Globus pallidus (tissue), 1 donor: ENCODE measurements at regions not wholly inside any gene's neighbourhood (a gene's known extent, or its start where the extent isn't known, plus 50 kb on each side); places are given as distances from the start of the nearest gene placed in this dataset.
"Not testable (repeated sequence)": the region's sequence is repeated elsewhere in the genome, so short reads cannot be mapped to it uniquely, and the experiment has no call there.

Source experiments
- DNase-seq: peaks from one replicate; pipeline ENCODE4 v3.0.0-alpha.2; 2015; ENCODE audit warnings: low spot score

DNA sequence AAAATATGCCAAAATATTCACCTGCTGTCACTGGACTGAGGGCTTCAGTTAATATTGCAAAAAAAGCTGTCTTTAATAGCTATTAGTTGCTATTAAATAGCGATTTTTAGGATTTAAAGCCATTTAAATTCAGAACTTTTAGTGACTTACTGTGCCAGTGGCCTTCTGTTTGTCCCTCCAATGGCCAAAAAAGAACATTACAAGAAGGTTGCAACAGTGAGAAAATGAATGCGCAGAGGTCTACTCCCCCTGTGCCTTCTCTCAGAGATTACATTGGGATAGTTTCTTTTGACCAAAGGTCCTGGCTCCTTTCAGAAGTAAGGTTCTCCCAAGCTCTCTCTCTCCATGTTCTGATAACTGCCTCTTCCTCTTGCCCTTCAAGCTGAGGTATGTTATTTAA lies 930.3 kb upstream of the ARRDC3 start:
- DNase-seq = no peak

DNA sequence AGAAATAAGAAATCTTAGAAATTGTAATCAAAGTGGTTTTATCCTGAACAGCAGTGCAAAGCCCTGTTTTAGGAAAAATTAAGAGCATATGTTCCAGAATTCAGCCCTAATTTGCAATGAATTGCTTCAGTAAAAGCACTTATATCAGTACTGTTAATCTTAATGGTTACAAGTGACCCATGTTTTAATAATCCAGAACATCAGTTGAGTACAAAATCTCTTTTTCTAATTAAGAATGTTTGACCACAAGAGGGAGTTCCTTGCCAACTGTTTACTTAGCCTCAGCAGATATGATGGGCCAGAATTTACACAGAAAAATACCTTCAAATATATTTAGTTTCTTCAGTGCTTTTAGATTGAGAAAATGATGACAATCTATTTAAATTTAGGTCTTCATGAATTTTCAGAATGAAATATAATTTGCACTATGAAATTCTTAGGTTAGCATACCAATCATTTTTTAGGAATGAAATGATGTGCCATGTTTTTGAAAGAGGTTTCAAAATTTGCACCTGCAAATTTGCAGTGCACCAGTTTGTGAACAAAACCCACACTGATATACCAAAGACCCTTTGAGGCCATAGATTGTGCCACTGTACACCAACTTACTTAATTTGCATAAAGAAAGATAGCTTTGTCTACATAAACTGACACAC lies 926.3 kb upstream of the ARRDC3 start:
- peak; percentile 16 for DNase-seq

DNA sequence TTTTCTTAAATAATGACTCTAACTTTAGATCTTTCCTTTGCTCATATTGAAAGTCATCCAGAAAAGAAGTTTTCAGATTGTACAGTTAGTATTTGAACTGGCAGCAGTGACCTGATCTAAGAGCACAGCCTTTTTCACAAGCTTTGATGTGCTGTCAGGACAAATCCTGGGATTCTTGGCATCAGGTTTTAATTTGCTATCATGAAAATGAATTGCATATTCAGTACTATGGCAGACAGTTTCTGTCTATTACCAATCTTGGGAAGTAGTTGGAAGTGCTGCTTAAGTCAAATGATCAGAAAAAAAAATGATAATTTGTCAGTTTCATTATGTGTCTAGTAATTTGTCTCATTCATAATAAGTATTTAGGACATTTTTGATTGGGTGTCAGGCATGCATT lies 925.6 kb upstream of the ARRDC3 start:
- no peak for DNase-seq

DNA sequence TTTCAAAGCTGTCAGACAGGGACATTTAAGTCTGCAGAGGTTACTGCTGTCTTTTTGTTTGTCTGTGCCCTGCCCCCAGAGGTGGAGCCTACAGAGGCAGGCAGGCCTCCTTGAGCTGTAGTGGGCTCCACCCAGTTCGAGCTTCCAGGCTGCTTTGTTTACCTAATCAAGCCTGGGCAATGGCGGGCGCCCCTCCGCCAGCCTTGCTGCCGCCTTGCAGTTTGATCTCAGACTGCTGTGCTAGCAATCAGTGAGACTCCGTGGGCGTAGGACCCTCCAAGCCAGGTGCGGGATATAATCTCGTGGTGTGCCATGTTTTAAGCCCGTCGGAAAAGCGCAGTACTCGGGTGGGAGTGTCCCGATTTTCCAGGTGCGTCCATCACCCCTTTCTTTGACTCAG lies 919.2 kb upstream of the ARRDC3 start:
- not testable (repeated sequence) for DNase-seq

DNA sequence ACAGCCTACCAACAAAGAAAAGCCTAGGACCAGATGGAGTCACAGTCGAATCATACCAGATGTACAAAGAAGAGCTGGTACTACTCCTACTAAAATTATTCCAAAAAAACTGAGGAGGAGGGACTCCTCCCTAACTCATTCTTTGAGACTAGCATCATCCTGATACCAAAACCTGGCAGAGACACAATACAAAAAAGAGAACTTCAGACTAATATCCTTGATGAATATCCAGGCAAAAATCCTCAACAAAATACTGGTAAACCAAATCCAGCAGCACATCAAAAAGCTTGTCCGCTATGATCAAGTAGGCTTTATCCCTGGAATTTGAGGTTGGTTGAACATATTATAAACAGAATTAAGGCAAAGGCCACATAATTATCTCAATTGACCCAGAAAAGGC lies 900.4 kb upstream of the ARRDC3 start:
- no peak for DNase-seq

DNA sequence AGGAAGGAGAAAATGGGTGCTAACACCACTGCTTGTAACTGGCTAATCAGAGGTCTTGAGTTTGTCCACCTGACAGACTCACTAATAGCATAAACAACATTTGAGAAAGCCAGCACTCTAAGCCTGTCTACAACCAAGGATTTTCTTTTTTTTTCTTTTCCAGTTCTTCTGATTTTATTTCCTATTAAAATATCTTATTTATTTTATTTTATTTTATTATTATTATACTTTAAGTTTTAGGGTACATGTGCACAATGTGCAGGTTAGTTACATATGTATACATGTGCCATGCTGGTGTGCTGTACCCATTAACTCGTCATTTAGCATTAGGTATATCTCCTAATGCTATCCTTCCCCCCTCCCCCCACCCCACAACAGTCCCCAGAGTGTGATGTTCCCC lies 888.6 kb upstream of the ARRDC3 start:
- DNase-seq = not testable (repeated sequence)

DNA sequence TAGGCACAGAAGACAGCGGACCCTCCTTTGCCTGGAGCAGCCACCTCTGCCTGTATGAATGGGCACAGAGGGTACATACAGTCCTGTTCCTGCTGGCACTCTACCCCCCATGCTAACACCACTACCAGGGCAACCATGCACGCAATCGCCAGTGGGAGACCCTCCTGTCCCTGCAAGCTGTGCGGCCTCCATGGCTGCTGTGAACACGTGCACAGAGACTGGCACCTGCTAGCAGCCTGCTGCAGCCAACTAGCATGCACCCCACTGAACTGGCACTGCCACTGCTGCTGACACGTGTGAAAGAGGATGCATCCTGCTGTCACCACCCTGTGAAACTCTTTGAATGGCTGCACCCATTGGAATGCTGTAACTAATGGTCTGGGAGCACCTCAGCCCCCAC lies 885.2 kb upstream of the ARRDC3 start:
- DNase-seq = no peak

DNA sequence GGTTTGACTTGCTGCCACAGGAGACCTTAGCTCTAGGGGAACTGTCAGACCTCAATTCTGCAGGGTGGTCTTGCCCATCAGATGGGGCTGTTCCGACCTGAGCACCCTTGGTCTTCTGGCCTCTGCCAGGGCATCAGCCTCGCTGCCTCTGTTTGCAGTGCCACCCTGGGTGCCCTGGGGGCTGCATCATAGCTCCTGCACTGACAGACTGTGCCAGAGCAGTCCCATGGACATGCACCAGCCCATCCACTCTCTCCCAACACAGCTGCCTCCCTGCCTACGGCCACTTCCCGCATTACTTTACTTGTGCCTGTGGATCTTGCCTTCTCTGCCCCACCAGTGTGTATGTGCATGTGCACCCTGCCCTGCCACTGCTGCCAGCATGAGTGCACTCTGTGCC lies 884.7 kb upstream of the ARRDC3 start:
- DNase-seq = no peak

DNA sequence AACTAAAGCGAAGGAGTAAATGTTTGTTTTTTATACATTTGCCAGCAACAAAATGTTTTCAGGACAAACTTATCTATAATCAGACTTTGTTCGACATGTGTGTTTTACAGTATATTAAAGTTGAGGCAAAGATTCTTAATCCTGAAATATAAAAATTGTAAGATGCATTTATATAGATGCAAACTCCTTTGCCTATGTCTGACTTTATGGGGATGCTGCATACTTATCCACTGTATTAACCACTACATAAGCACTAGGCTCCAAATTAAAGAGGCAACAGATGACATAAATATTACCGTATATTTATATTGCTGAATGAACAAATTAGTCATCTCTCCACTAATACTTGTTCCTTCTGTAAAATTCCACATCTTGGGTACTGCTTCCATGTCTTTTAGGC lies 882.7 kb upstream of the ARRDC3 start:
- DNase-seq = no peak

DNA sequence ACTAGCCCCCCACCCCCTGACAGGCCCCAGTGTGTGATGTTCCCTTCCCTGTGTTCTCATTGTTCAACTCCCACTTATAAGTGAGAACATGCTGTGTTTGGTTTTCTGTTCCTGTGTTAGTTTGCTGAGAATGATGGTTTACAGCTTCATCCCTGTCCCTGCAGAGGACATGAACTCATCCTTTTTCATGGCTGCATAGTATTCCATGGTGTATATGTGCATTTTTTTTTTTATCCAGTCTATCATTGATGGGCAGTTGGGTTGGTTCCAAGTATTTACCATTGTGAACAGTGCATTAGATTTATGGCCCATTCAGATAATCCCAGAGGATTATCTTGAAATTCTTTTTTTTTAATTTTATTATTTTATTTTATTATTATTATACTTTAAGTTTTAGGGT lies 872.5 kb upstream of the ARRDC3 start:
- not testable (repeated sequence) for DNase-seq

DNA sequence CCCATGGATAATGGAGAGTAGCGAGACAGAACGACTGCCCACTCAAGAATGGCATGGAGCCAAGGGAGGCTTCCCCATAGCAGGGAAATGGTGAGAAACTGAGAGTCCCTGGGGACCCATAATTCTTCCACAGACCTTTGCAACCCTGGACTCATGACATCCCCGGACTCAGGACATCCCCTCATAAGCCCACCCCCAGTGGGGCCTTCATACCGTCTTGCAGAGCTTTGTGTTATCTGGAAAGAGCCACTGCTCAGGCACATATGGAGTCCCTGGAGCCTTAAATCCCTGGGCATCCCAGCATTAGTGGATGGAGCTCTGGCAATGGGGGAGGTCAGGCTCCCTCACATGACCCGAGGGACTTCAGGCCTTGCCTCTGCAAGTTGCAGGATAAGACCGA lies 865.4 kb upstream of the ARRDC3 start:
- DNase-seq = no peak

DNA sequence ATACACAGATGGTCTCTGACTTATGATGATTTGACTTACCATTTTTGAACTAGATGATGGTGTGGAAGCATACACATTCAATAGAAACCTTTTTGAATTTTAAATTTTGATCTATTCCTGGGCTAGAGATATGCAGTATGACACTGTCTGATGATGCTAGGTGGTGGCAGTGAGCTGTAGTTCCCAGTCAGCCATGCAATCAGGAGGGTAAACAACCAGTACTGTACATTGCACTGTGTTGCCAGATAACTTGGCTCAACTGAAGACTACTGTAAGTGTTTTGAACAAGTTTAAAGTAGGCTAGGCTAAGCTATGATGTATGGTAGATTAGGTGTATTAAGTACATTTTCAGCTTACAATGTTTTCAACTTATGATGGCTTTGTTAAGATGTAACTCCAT lies 859.1 kb upstream of the ARRDC3 start:
- no peak for DNase-seq

DNA sequence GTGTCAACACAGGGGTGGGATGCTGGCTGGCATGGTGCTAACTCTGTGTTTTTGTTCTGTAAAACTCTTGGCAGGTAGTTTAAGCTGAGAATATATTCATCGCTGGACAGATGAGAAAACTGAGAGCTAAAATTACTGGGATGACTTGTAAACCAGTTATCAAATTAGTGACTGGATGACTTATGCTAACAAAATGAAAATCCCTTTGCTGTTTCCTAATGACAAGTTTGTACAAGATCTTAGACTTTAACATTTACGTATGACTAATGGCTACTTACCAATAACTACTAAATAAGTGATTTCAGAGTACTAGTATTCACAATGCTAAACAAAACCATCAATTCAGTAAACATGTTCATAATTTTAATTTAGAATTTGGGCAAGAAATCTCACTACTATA lies 854.8 kb upstream of the ARRDC3 start:
- no peak for DNase-seq

DNA sequence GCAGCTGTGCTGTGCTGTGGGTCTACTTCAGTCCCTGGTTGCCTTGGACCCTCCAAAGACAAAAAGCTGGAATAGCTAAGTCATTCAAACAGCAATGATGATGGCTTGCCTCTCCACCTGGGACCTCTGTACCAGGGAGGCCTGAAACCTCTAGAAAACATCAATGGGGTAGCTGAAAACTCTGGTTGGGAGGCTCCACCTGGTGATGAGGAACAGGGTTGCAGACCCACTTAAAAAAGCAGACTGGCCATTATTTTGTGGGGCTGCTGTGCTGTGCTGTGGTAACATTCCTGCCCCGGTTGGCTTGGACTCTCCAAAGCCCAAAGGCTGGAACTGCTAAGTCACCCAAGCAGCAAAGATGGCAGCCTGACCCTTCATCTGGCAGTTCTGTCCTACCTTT lies 839.3 kb upstream of the ARRDC3 start:
- DNase-seq = no peak

DNA sequence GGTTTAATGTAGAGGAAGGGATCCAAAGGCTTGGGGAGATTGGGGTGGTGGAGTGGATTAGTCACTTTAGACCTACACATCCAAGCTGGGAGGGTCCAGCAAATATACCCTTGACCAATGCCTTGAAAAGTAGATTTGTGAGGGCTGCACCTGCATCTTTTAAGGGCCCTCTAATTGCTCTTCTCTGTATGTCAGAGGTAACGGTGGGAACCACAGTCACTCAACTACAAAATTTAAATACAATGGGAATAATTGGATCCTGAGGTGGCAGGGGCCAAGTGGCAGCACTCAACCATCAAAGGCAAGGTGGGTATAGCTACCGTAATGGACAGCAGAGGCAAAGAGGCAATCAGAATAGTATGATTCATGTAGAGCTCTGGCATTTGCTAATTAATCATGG lies 833.7 kb upstream of the ARRDC3 start:
- DNase-seq = not testable (repeated sequence)

DNA sequence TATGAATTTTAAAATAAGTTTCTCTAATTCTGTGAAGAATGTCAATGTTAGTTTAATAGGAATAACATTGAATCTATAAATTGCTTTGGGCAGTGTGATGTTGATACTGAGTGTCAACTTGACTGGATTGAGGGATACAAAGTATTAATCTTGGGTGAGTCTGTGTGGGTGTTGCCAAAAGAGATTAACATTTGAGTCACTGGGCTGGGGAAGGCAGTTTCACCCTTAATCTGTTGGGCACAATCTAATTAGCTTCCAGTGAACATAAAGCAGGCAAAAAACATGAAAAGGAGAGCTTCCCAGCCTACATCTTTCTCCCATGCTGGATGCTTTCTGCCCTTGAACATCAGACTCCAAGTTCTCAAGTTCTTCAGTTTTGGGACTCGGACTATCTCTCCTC lies 832.0 kb upstream of the ARRDC3 start:
- DNase-seq = no peak

DNA sequence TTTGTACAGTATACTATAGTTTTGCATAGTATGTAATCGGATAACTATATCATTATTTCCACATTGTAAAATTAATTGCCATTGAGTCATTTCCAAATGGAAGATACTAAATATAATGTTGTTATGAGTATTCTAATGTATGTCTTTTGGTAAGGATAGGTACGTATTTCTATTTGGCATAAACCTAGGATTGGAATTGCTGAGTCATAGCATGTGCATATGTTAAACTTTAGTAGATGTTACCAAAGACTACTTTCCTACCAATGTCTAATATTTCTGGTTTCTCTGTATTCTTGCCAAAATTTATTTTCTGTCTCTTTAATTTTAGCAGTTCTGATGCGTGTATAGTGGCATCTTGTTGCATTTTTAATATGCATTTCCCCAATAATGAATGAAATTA lies 825.1 kb upstream of the ARRDC3 start:
- DNase-seq = no peak

DNA sequence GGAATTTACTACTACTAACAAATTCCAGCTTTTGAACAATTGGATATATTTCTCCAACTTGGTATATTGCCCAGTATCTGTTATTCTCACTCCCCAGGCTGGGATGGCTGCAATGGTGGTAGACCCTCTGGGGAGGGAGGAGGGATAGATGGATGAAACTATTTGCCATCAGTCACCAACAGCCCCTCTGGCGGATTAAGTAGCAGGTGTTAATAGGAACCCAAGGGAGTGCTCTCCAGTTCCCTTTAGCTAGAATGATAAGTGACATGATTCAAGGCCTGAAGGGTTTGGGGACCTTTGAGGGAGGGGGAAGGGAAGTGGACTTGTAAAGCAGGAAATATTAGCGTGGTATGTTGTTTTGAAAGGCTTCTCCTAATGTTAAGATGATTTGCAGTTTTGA lies 824.0 kb upstream of the ARRDC3 start:
- no peak for DNase-seq

DNA sequence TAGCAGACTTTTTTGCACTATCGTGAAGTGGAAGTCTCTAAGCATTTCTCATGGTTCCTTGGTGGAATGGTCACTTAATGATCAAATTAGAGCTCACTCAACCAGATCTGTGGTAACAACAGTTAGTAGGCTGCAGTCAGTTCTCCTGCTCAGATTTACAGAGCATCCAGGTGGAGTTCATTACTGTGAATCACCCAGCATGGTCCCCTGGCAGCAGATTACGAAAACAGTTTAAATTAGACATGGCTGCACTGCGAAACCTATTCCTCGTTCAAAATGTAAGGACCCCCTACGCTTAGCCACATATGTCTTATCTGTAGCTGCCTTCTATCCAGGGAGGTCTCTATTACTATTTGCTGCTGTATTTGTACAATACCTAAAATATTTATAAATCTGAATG lies 823.6 kb upstream of the ARRDC3 start:
- no peak for DNase-seq

DNA sequence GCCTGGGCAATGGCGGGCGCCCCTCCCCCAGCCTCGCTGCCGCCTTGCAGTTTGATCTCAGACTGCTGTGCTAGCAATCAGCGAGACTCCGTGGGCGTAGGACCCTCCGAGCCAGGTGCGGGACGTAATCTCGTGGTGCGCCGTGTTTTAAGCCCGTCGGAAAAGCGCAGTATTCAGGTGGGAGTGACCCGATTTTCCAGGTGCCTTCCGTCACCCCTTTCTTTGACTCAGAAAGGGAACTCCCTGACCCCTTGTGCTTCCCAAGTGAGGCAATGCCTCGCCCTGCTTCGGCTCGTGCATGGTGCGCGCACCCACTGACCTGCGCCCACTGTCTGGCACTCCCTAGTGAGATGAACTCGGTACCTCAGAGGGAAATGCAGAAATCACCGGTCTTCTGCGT lies 815.9 kb upstream of the ARRDC3 start:
- not testable (repeated sequence) for DNase-seq

DNA sequence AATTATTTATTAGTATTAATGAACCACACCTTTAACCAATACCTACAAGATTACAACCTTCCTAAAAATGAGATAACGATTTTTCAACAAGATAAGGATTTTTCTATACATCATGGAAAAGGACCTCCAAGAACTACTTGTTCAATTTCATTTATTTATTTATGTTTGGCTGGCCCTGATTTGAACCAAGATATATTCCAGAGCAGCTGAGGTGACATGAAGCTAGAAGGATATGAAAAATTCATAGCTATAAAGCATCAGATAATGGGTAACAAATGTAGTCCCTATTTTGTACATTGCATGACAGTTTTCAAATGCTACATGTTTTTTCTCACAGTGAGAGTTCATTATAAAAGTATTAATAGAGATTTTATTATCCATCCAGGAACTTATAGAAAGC lies 798.5 kb upstream of the ARRDC3 start:
- DNase-seq = no peak

DNA sequence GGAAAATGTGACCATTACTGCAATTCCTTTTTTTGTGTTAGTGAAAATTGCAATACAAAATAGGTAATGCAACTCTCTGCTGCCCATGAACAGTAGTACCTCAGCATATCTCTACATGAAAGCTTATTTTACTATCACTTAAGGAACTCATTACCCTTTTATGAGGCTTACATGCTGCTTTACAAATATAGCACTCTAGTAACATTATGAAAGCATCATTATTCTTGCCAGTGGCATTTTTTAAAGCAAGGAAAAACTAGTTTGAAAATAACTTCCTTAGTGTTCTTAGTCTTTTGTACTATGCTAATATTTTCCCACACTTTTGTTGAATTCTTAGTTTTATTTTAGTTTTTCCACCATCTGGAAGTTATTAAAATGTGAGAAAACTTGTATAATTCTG lies 797.3 kb upstream of the ARRDC3 start:
- DNase-seq = no peak

DNA sequence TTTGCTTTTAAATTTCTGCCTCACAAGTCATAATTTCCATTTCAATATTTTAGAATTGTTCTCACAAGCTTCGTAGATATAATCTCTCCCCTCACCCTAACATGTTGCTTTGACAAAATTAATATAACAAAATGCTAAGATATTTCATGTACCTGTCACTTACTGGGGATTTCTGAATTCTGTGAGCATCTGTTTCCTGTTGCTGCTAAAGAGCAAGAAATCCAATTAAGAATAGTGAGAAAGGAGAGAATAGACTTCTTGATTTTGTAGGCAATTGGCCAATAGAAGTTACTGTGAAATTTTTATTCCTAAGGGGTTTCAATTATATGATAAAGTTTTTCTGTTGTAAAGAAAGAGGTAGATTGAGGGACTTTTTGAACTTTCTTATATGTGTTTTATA lies 796.5 kb upstream of the ARRDC3 start:
- no peak for DNase-seq

DNA sequence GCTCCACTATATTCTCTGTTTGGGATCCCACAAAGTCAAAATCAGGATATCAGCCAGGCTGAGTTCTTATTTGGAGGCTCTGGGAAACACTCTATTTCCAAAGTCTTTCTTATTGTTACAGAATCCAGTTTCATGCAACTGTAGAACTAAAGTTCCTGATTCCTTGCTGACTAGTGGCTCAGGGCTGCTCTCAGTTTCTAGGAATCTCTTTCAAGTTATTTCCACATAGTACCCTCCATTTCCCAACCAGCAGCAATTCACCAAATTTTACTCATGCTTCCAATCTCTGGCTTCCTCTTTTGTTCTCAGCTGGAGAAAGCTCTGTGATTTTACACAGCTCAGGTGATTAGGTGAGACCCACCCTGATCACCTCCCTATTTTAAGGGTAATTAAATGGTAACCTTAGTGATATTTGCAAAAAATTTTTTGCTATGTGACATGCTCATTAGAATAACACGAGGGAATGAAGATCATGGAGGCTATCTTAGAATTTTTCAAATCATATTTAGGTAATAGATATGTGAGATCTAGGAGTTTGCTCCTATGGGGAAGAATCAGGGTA lies 794.9 kb upstream of the ARRDC3 start:
- DNase-seq = no peak

DNA sequence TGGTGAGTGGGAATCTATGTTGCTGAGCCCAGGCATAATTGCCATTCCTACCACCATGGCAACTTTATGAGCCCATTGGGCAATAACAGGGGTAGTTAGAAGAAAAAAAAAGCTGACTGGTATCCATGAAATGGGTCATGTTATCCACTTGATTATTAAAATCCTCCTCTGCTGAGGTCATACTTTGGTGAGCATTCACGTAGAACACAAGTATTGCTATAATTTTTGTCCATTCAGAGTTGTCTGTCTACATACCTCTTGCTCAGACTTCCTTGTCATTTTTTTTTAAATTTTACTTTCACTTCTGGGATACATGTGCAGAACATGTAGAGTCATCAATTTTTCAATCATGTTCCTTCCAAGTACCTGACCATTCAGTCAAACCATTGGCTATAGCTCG lies 780.8 kb upstream of the ARRDC3 start:
- DNase-seq = no peak
